OCI-LY3 (cell line): ENCODE measurements at regions not wholly inside any gene's neighbourhood (a gene's known extent, or its start where the extent isn't known, plus 50 kb on each side); places are given as distances from the start of the nearest gene placed in this dataset.

Source experiments
- EZH2phosphoT487 ChIP-seq: fragments of 200-600 bp; shearing (Covaris generic); IDR thresholded peaks from 2 replicates; pipeline ENCODE4 v1.6.1; 2018; ENCODE audit warnings: antibody characterized with exemption, mixed run types, low read depth
- TF ChIP-seq, protein P1 (sequence below): fragments of 200-600, 300-600 bp; sonication (generic); IDR thresholded peaks from 2 replicates; pipeline ENCODE4 v1.5.1; 2014; ENCODE audit warnings: antibody characterized with exemption, low read length, low read depth

DNA sequence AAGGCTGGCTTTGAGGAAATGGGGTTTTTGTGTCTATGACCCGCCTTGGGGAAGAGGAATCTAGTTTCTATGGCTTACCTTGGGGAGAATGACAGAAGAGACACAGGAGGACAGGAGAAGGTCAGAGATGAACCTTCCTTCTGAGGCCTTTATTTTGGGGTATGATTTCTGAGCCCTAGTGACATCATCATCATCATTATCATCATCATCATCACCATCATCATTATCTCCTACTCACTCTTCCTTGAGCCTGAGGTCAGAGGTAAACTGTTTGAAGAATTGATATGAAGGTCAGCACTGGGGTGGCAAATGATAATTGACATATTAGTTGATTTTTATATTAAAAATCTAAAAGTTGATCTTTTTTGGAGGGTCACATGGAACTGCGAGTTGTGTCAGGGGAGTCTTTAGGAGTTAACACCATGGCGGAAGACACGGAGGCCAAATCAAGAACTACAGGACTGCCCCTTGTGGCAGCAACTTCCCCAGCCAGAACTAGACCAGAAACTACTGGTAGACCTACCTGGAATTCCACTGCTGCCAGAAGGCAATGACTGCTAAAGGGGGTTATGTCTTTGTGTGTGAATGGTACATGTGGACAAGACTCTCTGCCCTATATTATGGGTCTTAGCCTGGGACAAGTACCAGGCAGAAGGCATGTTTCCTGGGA lies 49.8 kb upstream of the WLS start:
- TF ChIP-seq, protein P1, sequence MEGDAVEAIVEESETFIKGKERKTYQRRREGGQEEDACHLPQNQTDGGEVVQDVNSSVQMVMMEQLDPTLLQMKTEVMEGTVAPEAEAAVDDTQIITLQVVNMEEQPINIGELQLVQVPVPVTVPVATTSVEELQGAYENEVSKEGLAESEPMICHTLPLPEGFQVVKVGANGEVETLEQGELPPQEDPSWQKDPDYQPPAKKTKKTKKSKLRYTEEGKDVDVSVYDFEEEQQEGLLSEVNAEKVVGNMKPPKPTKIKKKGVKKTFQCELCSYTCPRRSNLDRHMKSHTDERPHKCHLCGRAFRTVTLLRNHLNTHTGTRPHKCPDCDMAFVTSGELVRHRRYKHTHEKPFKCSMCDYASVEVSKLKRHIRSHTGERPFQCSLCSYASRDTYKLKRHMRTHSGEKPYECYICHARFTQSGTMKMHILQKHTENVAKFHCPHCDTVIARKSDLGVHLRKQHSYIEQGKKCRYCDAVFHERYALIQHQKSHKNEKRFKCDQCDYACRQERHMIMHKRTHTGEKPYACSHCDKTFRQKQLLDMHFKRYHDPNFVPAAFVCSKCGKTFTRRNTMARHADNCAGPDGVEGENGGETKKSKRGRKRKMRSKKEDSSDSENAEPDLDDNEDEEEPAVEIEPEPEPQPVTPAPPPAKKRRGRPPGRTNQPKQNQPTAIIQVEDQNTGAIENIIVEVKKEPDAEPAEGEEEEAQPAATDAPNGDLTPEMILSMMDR, result no peak
- no peak for TF ChIP-seq EZH2phosphoT487
